ENCODE measurements at regions not wholly inside any gene's neighbourhood (a gene's known extent, or its start where the extent isn't known, plus 50 kb on each side); places are given as distances from the start of the nearest gene placed in this dataset.

DNA sequence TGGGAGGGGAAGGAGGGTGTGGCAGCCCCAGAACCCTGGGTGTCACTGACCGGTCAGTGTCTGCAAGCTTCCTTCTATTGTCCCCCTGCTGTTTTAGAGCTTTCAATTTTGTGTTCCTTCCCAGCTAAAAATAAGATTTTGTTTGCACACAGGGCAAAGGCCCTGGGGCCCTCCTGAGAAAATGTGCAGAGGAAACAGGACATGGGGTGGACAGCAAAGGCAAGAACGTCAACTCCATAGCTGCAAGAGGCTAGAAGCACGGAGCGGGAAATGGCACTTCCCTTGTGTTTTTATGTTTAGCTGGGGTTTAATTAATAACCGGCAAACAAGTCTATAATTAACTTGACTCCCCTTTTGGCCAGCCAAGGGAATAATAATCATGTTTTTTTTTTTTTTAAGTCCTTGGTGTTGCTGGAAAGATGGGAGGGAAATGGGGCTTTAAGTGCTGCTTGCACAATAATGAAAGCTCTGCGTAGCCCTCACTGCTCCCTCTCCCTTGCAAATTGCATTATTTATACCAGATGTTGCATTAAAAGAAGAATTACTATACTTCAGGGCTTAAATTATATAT is 261.4 kb upstream of the USP24 start:
- DNase-seq: no peak
- Histone ChIP-seq H3K9me3 (no peaks in the 10 kb centered on the region), H3K4me1 (no peaks in the 10 kb centered on the region), H3K27me3 (no peaks in the 10 kb centered on the region), H3K4me3 (ENCODE audit: low read depth, low read length) (no peak overlapping the region), H3K36me3 (no peaks in the 10 kb centered on the region)
- TF ChIP-seq, protein P1, sequence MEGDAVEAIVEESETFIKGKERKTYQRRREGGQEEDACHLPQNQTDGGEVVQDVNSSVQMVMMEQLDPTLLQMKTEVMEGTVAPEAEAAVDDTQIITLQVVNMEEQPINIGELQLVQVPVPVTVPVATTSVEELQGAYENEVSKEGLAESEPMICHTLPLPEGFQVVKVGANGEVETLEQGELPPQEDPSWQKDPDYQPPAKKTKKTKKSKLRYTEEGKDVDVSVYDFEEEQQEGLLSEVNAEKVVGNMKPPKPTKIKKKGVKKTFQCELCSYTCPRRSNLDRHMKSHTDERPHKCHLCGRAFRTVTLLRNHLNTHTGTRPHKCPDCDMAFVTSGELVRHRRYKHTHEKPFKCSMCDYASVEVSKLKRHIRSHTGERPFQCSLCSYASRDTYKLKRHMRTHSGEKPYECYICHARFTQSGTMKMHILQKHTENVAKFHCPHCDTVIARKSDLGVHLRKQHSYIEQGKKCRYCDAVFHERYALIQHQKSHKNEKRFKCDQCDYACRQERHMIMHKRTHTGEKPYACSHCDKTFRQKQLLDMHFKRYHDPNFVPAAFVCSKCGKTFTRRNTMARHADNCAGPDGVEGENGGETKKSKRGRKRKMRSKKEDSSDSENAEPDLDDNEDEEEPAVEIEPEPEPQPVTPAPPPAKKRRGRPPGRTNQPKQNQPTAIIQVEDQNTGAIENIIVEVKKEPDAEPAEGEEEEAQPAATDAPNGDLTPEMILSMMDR (IDR thresholded peaks at IDR 0.05; ENCODE audit: low read depth, low read length): no peak

DNA sequence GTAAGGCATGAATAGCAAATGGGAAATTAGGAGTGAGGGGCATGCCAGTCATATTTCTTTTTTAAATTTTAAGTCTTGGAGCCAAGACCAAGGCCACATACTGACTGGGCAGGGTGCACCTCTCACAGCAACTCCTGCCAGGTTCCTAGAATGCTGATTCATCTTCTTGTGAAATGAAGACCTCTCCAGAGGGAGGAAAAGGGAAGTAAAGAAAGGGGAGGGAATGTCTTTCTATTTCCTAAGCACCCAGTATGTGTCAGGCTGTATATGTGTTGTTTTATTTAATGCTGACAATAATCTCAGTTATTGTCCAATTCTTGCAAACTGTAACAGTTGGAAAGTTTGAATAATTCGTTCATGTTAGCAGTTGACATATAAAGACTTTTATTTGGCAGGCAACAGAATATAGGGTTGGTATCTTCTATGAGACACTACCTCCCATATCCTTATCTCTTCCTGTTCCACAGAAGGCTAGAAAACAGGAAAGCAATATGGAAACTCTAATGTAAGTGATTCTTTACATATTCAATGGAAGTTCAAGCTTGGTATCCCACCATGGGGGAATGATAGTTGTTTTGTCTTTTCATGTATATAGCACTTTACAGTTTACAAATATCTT is 259.1 kb upstream of the USP24 start:
- TF ChIP-seq, protein P1 (IDR thresholded peaks at IDR 0.05; ENCODE audit: low read depth, low read length): no peak
- DNase-seq: no peak
- H3K4me3 ChIP-seq (ENCODE audit: low read depth, low read length): no peak overlapping the region
- no peaks in the 10 kb centered on the region for H3K9me3 ChIP-seq
- H3K27me3 ChIP-seq: no peaks in the 10 kb centered on the region
- no peaks in the 10 kb centered on the region for H3K36me3 ChIP-seq
- no peaks in the 10 kb centered on the region for H3K4me1 ChIP-seq

DNA sequence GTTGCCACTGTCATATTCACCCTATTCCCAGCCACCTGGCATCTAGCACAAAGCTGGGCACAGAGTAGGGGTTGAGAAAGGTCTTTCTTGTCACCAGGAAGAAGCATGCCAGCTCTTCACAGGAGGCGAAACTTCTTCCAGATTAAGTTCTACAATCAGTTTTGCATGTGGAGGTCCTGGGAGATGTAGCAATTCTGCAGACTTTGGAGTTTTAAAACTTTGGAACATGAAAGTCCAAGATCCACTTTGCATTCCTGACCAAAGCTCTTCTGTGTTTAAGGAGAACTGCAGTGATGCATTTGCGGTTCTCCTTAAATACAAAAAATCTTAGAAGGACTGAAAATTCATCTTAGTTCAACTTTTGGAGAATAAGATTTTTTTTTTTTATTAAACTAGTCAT is 258.5 kb upstream of the USP24 start:
- Histone ChIP-seq H3K9me3 (no peaks in the 10 kb centered on the region), H3K4me1 (no peaks in the 10 kb centered on the region), H3K27me3 (no peaks in the 10 kb centered on the region), H3K4me3 (ENCODE audit: low read depth, low read length) (no peak overlapping the region), H3K36me3 (no peaks in the 10 kb centered on the region)
- TF ChIP-seq, protein P1 (IDR thresholded peaks at IDR 0.05; ENCODE audit: low read depth, low read length): no peak
- DNase-seq: no peak

DNA sequence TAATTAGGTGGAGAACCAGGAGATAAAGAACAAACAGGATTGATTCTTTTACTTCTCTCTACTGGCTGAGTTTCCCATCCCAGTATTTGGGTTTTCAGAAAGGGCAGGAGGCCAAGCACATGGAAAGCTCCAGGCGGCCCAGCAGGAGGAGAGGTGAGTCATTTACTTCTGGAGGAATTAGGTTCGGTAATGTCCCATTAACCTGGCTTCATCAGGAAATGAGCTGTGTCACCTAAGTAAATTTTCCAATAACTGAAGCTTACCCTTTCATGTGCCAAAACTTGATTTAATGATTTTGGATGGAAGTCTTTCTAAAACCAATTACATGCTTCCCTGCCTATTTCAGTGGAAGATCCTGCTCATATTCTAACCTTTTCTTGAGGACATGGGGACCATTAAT is 257.6 kb upstream of the USP24 start:
- H3K4me1 ChIP-seq: no peaks in the 10 kb centered on the region
- H3K4me3 ChIP-seq (ENCODE audit: low read depth, low read length): no peak overlapping the region
- TF ChIP-seq, protein P1 (IDR thresholded peaks at IDR 0.05; ENCODE audit: low read depth, low read length): no peak
- DNase-seq: no peak
- no peaks in the 10 kb centered on the region for H3K36me3 ChIP-seq
- H3K9me3 ChIP-seq: no peaks in the 10 kb centered on the region
- no peaks in the 10 kb centered on the region for H3K27me3 ChIP-seq

DNA sequence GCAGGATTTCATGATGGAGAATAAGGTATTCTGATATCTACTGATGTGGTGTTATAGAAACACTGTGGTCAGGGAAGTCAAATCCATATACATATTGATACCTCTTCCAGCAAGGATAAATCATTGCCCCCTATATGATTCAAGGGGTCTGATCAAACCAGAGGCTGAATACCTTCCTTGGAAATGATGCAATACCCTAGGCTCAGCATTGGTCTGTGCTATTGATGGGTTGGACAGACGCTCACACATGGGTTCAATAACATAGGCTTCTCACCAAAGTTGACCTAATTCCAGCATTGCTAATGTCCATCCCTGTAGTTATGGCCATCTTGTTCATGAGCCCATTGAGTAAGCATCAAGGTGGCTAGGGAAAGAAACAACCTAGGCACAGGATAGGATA is 257.0 kb upstream of the USP24 start:
- Histone ChIP-seq H3K9me3 (no peaks in the 10 kb centered on the region), H3K27me3 (no peaks in the 10 kb centered on the region), H3K36me3 (no peaks in the 10 kb centered on the region), H3K4me1 (no peaks in the 10 kb centered on the region), H3K4me3 (ENCODE audit: low read depth, low read length) (no peak overlapping the region)
- TF ChIP-seq, protein P1 (IDR thresholded peaks at IDR 0.05; ENCODE audit: low read depth, low read length): no peak
- DNase-seq: no peak

DNA sequence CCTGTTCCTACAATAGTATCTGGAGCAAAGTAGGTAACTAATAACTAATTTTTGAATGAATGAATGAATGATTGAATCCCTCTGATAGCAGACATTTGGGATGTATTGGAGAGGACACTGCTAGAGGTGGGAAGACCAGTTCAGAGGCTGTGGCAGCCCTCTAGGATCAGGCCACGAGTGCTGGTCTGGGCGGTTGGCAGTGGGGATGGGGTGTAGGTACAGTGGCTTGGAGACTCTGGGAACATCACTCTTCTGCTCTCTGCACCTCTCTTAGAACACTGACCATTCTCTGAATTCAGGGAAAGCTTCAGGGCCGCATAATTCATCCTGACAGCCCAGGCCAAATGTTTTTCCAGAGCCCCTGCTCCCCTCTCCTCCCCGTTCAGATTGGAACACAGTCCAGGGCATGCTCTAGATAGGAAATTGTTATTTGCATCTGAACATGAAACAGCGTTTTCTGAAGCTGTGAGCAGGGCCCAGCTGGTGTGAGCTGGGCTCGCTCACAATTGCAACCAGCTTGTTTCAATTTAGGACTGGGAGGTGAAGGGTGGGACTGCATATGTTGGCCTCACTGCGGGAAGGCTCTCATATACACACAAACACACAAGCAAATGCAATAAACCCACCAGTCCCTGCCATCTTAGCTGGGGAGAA is 253.1 kb upstream of the USP24 start:
- no peaks in the 10 kb centered on the region for H3K9me3 ChIP-seq
- no peaks in the 10 kb centered on the region for H3K27me3 ChIP-seq
- TF ChIP-seq, protein P1 (IDR thresholded peaks at IDR 0.05; ENCODE audit: low read depth, low read length): no peak
- DNase-seq: no peak
- no peak overlapping the region for H3K4me3 ChIP-seq (ENCODE audit: low read depth, low read length)
- no peaks in the 10 kb centered on the region for H3K36me3 ChIP-seq
- H3K4me1 ChIP-seq: no peaks in the 10 kb centered on the region
